Spinal cord (tissue), 9 donors: ENCODE measurements at regions not wholly inside any gene's neighbourhood (a gene's known extent, or its start where the extent isn't known, plus 50 kb on each side); places are given as distances from the start of the nearest gene placed in this dataset.

Experiments
- DNase-seq, 6 donors: peaks; one replicate each; pipeline versions ENCODE4 v3.0.0 to v3.0.0-alpha.2; 2013 to 2015; ENCODE audit warnings: low spot score in 6 of 6, low read depth in 4 of 6
- H3K27ac ChIP-seq: one replicate; pipeline ENCODE4 v1.5.1; 2013; ENCODE audit warnings: low read depth, low read length, control low read depth
- H3K27me3 ChIP-seq: one replicate; pipeline ENCODE4 v1.6.1; 2013; ENCODE audit warnings: low read length; ENCODE audit not compliant: control insufficient read depth, insufficient read depth
- H3K36me3 ChIP-seq: one replicate; pipeline ENCODE4 v1.6.1; 2013; ENCODE audit warnings: low read length; ENCODE audit not compliant: control insufficient read depth, insufficient read depth
- H3K4me1 ChIP-seq: one replicate; pipeline ENCODE4 v1.6.1; 2013; ENCODE audit warnings: low read length; ENCODE audit not compliant: control insufficient read depth, insufficient read depth
- H3K4me3 ChIP-seq: one replicate; pipeline ENCODE4 v1.5.1; 2013; ENCODE audit warnings: low read depth, low read length, control low read depth
- H3K9me3 ChIP-seq: one replicate; pipeline ENCODE4 v1.6.1; 2013; ENCODE audit warnings: low read length; ENCODE audit not compliant: control insufficient read depth, insufficient read depth
- WGBS: methylation state at CpG from one replicate; pipeline ENCODE4 v1.1.5; 2013; ENCODE audit warnings: missing lambda C conversion rate; ENCODE audit not compliant: insufficient coverage; 5-methylcytosine and 5-hydroxymethylcytosine counted together
- donor health status: healthy.

DNA sequence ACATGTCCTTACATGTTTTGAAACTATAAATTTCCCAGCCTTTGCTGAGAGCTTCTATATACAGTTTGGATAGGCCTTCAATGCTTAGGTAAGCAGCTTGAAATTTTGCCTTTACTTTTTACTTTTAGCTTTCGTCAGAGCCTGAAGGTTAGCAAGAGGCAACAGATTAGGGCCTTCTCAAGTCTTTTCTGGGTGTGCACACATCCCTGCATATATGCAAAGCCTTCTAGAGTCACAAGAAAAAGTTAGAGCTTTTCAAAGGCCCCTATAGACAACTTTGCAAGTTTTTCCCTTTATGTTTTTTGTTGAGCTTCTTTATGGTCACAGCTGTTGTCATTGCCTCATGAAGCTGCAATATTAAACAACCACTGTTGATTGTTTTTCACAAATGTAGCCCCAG is 778.4 kb downstream of the GALC start:
- Histone ChIP-seq H3K4me3 (no peak overlapping the region), H3K36me3 (no peaks in the 10 kb centered on the region), H3K9me3 (no peaks in the 10 kb centered on the region), H3K27me3 (no peaks in the 10 kb centered on the region), H3K27ac (no peak overlapping the region), H3K4me1 (no peaks in the 10 kb centered on the region)
- DNase-seq = no peak
- WGBS = 80% methylated on average over 1 of the region's 1 CpG

DNA sequence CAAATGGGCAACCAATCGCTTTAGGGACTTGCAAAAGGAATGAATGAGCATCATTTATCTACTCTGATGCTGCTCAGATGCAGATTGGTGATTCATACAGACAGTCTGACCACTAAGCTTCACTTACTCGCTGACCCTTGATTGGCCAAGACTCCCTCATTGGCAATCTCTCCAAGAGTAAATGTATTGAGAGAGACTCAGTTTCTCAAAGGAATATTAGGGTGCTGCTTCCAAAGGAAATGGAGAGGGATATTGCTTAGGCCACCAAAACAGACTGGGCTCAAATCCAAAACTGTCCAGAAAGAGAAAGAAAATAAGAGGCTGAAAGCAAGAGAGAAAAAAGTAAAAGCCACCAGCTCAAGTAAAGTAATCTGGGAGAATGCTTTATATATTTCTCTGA is 785.2 kb downstream of the GALC start:
- Histone ChIP-seq H3K4me3 (no peak overlapping the region), H3K36me3 (no peaks in the 10 kb centered on the region), H3K27me3 (no peaks in the 10 kb centered on the region), H3K27ac (no peak overlapping the region), H3K9me3 (no peaks in the 10 kb centered on the region), H3K4me1 (no peaks in the 10 kb centered on the region)
- WGBS = 70% methylated on average over 1 of the region's 2 CpGs
- DNase-seq = no peak

DNA sequence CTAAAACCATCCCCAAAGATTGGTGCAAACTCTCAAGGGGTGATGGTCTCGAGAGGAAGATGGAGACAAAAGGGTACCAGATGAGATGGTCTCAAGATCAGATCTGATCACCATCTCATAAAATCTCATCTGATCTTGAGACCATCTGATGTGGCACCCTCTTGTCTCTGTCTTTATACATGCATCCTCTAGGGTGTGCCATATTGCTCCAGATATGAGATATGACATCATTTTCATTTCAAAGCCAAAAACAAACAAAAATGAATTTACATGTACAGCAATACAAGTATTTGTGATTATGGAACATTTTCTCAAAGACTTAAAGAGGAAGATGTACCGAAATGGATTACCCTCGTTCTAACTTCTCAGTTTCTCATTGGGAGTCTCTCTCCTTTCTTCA is 787.2 kb downstream of the GALC start:
- Histone ChIP-seq H3K9me3 (no peaks in the 10 kb centered on the region), H3K4me3 (no peak overlapping the region), H3K27ac (no peak overlapping the region), H3K27me3 (no peaks in the 10 kb centered on the region), H3K4me1 (no peaks in the 10 kb centered on the region), H3K36me3 (no peaks in the 10 kb centered on the region)
- 92% methylated on average over 2 of the region's 3 CpGs for WGBS
- no peak for DNase-seq

DNA sequence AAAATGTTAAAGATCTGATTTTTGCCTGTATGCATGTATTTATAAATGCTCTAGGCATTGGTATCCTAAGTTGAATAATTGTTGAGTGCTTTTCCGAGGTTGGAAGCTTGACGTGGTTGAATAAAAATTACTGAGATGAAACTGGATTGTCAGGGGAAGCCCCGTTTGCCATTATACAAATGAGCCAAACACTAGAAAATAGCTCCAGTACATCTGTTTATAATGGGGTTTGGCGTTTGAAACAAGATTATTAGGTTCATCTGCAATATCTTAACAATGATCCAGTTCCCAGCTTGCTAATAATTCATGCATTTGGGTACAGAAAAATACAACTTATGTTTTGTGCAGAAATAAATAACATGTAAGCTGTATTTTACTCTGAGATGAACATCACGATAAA is 789.6 kb downstream of the GALC start:
- Histone ChIP-seq H3K9me3 (no peaks in the 10 kb centered on the region), H3K4me1 (no peaks in the 10 kb centered on the region), H3K27me3 (no peaks in the 10 kb centered on the region), H3K4me3 (no peak overlapping the region), H3K36me3 (no peaks in the 10 kb centered on the region), H3K27ac (no peak overlapping the region)
- WGBS = no CpG with 5 or more reads among the region's 5 CpGs
- peak in 1 of 6 donors; percentile 75 for DNase-seq

DNA sequence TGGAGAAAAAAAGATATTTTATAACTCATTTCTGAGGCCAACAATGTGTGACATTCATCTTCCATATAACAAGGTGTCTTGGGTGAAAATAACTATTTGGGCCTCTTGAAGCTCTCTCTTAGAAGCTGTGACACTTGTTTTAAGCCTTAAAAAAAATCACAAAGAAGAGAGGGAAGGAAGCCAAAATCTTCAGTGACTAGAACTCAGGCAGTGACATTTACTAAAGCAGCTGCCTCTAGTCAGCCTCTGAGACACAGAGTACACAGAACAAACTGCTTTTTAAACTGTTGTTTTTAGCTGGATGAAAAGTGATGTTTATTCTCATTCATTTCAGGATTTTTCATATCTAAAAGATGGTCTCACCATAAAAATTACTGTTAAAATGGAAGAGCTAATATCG is 793.6 kb downstream of the GALC start:
- DNase-seq = peak in 4 of 6 donors; percentile 35 to 76 (median 58)
- Histone ChIP-seq H3K27me3 (no peaks in the 10 kb centered on the region), H3K4me1 (no peaks in the 10 kb centered on the region), H3K27ac (no peak overlapping the region), H3K36me3 (no peaks in the 10 kb centered on the region), H3K4me3 (no peak overlapping the region), H3K9me3 (no peaks in the 10 kb centered on the region)
- no CpG with 5 or more reads among the region's 1 CpG for WGBS

DNA sequence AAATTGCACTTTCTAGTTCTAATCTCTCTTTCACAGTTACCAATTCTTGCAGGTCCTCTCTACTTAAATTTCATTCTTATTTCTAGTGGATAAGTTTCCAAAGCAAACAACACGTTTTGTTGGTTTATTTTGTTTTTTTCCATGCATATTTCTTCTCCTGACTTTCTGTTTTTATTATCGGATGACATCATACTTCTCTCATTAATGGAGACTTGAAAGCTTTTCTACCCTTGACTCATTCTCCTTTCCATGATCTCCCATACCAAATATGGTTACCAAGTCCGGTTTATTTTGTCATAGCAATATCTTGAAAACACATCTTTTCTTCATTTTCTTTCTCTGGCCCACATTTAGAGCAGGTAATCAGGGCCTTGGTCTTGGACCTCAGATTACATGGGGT is 796.5 kb downstream of the GALC start:
- Histone ChIP-seq H3K36me3 (no peaks in the 10 kb centered on the region), H3K27ac (no peak overlapping the region), H3K4me1 (no peaks in the 10 kb centered on the region), H3K4me3 (no peak overlapping the region), H3K9me3 (no peaks in the 10 kb centered on the region), H3K27me3 (no peaks in the 10 kb centered on the region)
- 100% methylated on average over 2 of the region's 3 CpGs for WGBS
- no peak for DNase-seq

DNA sequence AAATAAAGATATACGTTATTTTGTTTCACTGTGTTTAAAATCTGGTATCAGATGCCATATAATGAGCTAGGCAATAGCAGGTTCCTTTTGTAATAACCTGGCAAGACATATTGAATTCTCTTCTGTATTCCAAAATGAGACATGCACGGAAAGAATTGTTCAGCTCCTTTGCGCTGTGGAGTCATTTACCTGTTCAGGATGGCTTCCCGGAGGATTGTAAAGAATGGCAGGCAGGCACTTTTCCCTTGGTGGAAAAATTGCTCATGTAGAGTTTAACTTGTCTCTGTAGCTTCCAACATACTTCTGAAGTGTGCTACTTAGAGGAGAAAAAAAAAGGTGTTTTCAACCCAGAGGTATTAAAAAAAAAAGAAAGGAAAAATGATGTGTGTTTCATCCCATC is 805.2 kb downstream of the GALC start:
- no peak overlapping the region for H3K27ac ChIP-seq
- no peaks in the 10 kb centered on the region for H3K27me3 ChIP-seq
- peak in 1 of 6 donors; percentile 72 for DNase-seq
- no peak overlapping the region for H3K4me3 ChIP-seq
- H3K36me3 ChIP-seq = no peaks in the 10 kb centered on the region
- no peaks in the 10 kb centered on the region for H3K4me1 ChIP-seq
- H3K9me3 ChIP-seq = no peaks in the 10 kb centered on the region
- 97% methylated on average over 3 of the region's 4 CpGs for WGBS

DNA sequence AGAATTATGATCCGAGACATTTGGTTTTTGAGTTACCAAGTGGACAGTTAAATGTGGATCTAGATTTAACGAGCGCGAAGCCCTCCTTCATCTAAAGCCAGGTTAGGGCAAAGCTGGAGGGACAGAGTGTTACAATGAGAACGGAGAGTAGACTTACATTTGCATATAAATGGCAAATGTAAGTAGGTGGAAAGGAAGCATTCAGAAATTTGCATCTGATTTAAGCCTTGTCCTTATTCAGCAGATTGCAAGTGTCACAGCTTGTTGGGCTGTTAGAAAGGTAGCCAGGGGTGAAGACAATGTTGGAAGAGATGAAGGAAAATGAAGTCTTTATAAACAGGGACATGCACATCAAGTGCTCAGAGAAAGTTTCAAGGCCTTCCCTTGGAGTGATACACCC is 806.2 kb downstream of the GALC start:
- no peak overlapping the region for H3K4me3 ChIP-seq

DNA sequence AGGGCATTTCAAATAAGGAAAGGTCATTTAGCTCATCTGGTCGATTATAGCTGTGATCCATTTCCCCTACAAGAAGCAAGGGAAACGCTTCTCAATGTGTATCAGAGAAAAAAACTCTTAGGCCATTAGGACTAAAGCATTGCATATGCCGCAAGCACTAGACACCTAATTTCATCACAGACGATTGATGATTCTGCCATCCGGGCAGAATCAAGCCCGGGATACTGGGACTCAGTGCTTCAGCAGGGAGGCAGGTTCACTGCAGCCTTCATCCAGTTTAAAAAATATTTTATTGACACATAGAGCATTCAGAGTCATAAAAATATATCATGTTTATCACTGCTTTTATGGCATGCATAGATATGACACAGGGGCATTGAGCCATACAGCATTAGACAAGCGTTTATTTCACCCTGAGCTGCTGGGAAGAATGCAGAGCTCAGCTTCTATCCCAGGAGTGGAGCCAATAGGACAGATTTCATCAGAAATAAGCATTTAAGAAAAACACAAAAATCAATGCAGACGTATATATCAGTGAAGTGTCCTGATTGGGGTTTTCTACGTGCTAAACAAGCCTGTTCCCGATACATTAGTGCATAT is 806.9 kb downstream of the GALC start:
- 38% methylated on average over 1 of the region's 10 CpGs for WGBS
- peak in 3 of 6 donors; percentile 15 to 86 (median 25) for DNase-seq
- H3K27me3 ChIP-seq = no peaks in the 10 kb centered on the region
- no peak overlapping the region for H3K27ac ChIP-seq
- H3K9me3 ChIP-seq = no peaks in the 10 kb centered on the region
- no peak overlapping the region for H3K4me3 ChIP-seq
- H3K4me1 ChIP-seq = no peaks in the 10 kb centered on the region
- H3K36me3 ChIP-seq = no peaks in the 10 kb centered on the region

More for the DNA sequence above, 806.2 kb downstream of the GALC start:
- Histone ChIP-seq H3K9me3 (no peaks in the 10 kb centered on the region), H3K27me3 (no peaks in the 10 kb centered on the region), H3K36me3 (no peaks in the 10 kb centered on the region), H3K27ac (no peak overlapping the region), H3K4me1 (no peaks in the 10 kb centered on the region)
- peak in 2 of 6 donors; percentile 22 to 75 for DNase-seq
- WGBS = 30% methylated on average over 4 of the region's 5 CpGs

DNA sequence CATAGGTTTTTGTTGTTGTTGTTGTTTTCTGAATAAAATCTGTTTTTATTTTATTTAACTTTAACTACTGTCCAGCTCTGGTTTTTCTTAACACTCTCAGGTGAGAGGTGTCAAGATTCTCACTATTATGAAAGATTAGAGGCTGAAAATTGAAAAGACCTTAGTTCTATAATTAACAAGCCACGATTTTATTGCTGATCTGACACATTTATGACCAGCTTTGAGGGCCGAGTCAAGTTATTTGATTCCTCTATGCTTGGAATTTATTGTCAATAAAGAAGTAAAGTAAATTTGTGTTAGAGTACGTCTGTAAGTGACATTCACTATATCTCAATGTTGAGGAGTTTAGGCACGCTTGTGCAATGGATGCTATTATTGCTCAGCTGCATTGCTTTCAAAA is 808.8 kb downstream of the GALC start:
- Histone ChIP-seq H3K4me3 (no peak overlapping the region), H3K9me3 (no peaks in the 10 kb centered on the region), H3K27ac (no peak overlapping the region), H3K36me3 (no peaks in the 10 kb centered on the region), H3K4me1 (no peaks in the 10 kb centered on the region), H3K27me3 (no peaks in the 10 kb centered on the region)
- WGBS = no CpG with 5 or more reads among the region's 4 CpGs
- no peak for DNase-seq
